SK-N-SH (cell line): ENCODE measurements at regions not wholly inside any gene's neighbourhood (a gene's known extent, or its start where the extent isn't known, plus 50 kb on each side); places are given as distances from the start of the nearest gene placed in this dataset.

Experiments used
- CTCF ChIA-PET: fragments of 300-600, 350-600 bp; formaldehyde crosslinking; extraction: SDS; loops from one replicate; lab custom pipeline; 2021; lab: Yijun Ruan, JAX
- POLR2A ChIA-PET: fragments of 350-600 bp; sonication (Branson Sonifier 250); formaldehyde crosslinking; extraction: SDS; loops from one replicate; lab custom pipeline; 2020; ENCODE audit warnings: antibody characterized with exemption, inconsistent platforms; lab: Yijun Ruan, JAX
- DNase-seq: peaks from one replicate; pipeline ENCODE4 v3.0.0; 2012
- H2AFZ ChIP-seq: fragments of 200-600 bp; sonication (generic); 2 replicates; pipeline ENCODE4 v1.8.1; 2016; ENCODE audit warnings: antibody characterized with exemption, mild to moderate bottlenecking, low read depth
- H3F3A ChIP-seq: fragments of 200-600 bp; sonication (generic); replicated peaks from 2 replicates; pipeline ENCODE3; 2016; ENCODE audit warnings: antibody characterized with exemption, mild to moderate bottlenecking; ENCODE audit not compliant: insufficient read depth
- H3K27ac ChIP-seq, 2 experiments: fragments of 200-500 bp in 1 of 2; fragments of 200-600 bp in 1 of 2; sonication (Bioruptor generic) in 1 of 2; sonication (generic), shearing (Covaris generic) in 1 of 2; 2 replicates each; pipeline versions ENCODE4 v1.5.1 to v1.6.1; 2014 to 2016; ENCODE audit warnings: low read depth in 2 of 2, inconsistent platforms in 1 of 2, low read length in 1 of 2, mild to moderate bottlenecking in 1 of 2, mixed read lengths in 1 of 2
- H3K27me3 ChIP-seq: fragments of 200-600 bp; sonication (generic), shearing (Covaris generic); 2 replicates; pipeline ENCODE4 v1.6.1; 2016; ENCODE audit warnings: mixed run types; ENCODE audit not compliant: insufficient read depth
- H3K36me3 ChIP-seq, 2 experiments: fragments of 200-500 bp in 1 of 2; fragments of 200-600 bp in 1 of 2; sonication (Bioruptor generic) in 1 of 2; sonication (generic) in 1 of 2; replicated peaks in 1 of 2; 2 replicates each; pipeline versions ENCODE3 to v1.5.1; 2014 to 2016; ENCODE audit warnings: low read length in 1 of 2, mild to moderate bottlenecking in 1 of 2; ENCODE audit not compliant: insufficient read depth in 2 of 2, control insufficient read depth in 1 of 2
- H3K4me1 ChIP-seq, 2 experiments: fragments of 200-500 bp in 1 of 2; fragments of 200-600 bp in 1 of 2; sonication (Bioruptor generic) in 1 of 2; sonication (generic), shearing (Covaris generic) in 1 of 2; 2 replicates each; pipeline versions ENCODE4 v1.5.1 to v1.6.1; 2014 to 2016; ENCODE audit warnings: low read depth in 1 of 2, low read length in 1 of 2, mixed run types in 1 of 2; ENCODE audit not compliant: insufficient read depth in 2 of 2, control insufficient read depth in 1 of 2
- H3K4me2 ChIP-seq: fragments of 200-600 bp; sonication (generic), shearing (Covaris generic); 2 replicates; pipeline ENCODE4 v1.6.1; 2017; ENCODE audit warnings: mixed run types
- H3K4me3 ChIP-seq, 2 experiments: fragments of 200-500 bp in 1 of 2; fragments of 200-600 bp in 1 of 2; sonication (Bioruptor generic) in 1 of 2; sonication (generic), shearing (Covaris generic) in 1 of 2; 2 replicates each; pipeline versions ENCODE4 v1.5.1 to v1.8.1; 2014 to 2016; ENCODE audit warnings: low read depth in 2 of 2, inconsistent platforms in 1 of 2, low read length in 1 of 2, mild to moderate bottlenecking in 1 of 2, mixed read lengths in 1 of 2, moderate library complexity in 1 of 2
- H3K79me2 ChIP-seq: fragments of 200-600 bp; sonication (generic); 2 replicates; pipeline ENCODE4 v1.8.1; 2017; ENCODE audit warnings: mild to moderate bottlenecking; ENCODE audit not compliant: insufficient read depth
- H3K9ac ChIP-seq: fragments of 200-600 bp; sonication (generic); 2 replicates; pipeline ENCODE4 v1.6.1; 2017; ENCODE audit warnings: mixed run types
- H3K9me2 ChIP-seq: fragments of 200-600 bp; sonication (generic); 2 replicates; pipeline ENCODE4 v1.6.1; 2017; ENCODE audit warnings: mixed run types
- H3K9me3 ChIP-seq: fragments of 200-600 bp; sonication (generic); 2 replicates; pipeline ENCODE4 v1.6.1; 2017; ENCODE audit warnings: mixed run types, mild to moderate bottlenecking, moderate library complexity
- H4K20me1 ChIP-seq: fragments of 200-600 bp; sonication (generic); 2 replicates; pipeline ENCODE4 v1.6.1; 2017; ENCODE audit warnings: mild to moderate bottlenecking, mixed run types; ENCODE audit not compliant: insufficient read depth
- ELF1 ChIP-seq: IDR thresholded peaks from 2 replicates; pipeline ENCODE4 v1.4.0; 2012
- EP300 ChIP-seq, 2 experiments: IDR thresholded peaks; 2 replicates each; pipeline versions ENCODE4 v1.4.0 to v1.6.1; 2012; ENCODE audit warnings: borderline replicate concordance in 1 of 2, low read depth in 1 of 2, low read length in 1 of 2
- EZH2phosphoT487 ChIP-seq: fragments of 200-600 bp; sonication (generic); IDR thresholded peaks from 2 replicates; pipeline ENCODE4 v1.6.1; 2017; ENCODE audit warnings: low read depth, mixed run types, mild to moderate bottlenecking, antibody characterized with exemption, moderate library complexity, borderline replicate concordance
- FOXJ3 ChIP-seq: sonication (generic); formaldehyde crosslinking; IDR thresholded peaks from 2 replicates; pipeline ENCODE4 v1.5.1; 2020; ENCODE audit warnings: mild to moderate bottlenecking, missing genetic modification reagents
- FOXM1 ChIP-seq: IDR thresholded peaks from 2 replicates; pipeline ENCODE4 v1.4.0; 2012; ENCODE audit warnings: low read depth, mild to moderate bottlenecking
- GABPA ChIP-seq: IDR thresholded peaks from 2 replicates; pipeline ENCODE4 v1.4.0; 2012; ENCODE audit warnings: low read depth, mild to moderate bottlenecking
- MAX ChIP-seq: IDR thresholded peaks from 2 replicates; pipeline ENCODE4 v1.4.0; 2012; ENCODE audit warnings: low read depth
- MEF2A ChIP-seq: IDR thresholded peaks from 2 replicates; pipeline ENCODE4 v1.4.0; 2012; ENCODE audit warnings: low read depth, borderline replicate concordance
- PBX3 ChIP-seq: IDR thresholded peaks from 2 replicates; pipeline ENCODE4; 2012
- POLR2AphosphoS5 ChIP-seq: IDR thresholded peaks from 2 replicates; pipeline ENCODE4 v1.6.1; 2012; ENCODE audit warnings: low read depth, low read length
- RAD21 ChIP-seq: IDR thresholded peaks from 2 replicates; pipeline ENCODE4 v1.6.1; 2012; ENCODE audit warnings: mild to moderate bottlenecking, low read length
- RFX5 ChIP-seq: IDR thresholded peaks from 2 replicates; pipeline ENCODE4 v1.6.1; 2012; ENCODE audit warnings: mild to moderate bottlenecking, improper control_type of control experiment, low read length
- SMC3 ChIP-seq: IDR thresholded peaks from 2 replicates; pipeline ENCODE4 v1.6.1; 2012; ENCODE audit warnings: low read depth, low read length, improper control_type of control experiment
- TAF1 ChIP-seq: IDR thresholded peaks from 2 replicates; pipeline ENCODE4 v1.6.1; 2012; ENCODE audit warnings: low read depth, mild to moderate bottlenecking, low read length, moderate library complexity, borderline replicate concordance
- TEAD4 ChIP-seq: IDR thresholded peaks from 2 replicates; pipeline ENCODE4 v1.4.0; 2012; ENCODE audit warnings: mild to moderate bottlenecking, borderline replicate concordance; ENCODE audit not compliant: insufficient read depth
- WGBS: methylation state at CpG from one replicate; pipeline ENCODE4 v1.1.6; 2017; ENCODE audit warnings: low lambda C conversion rate; 5-methylcytosine and 5-hydroxymethylcytosine counted together
- TF ChIP-seq, protein P1 (sequence below): IDR thresholded peaks from 2 replicates; pipeline ENCODE4 v1.4.0; 2012; ENCODE audit warnings: low read depth, borderline replicate concordance
- TF ChIP-seq, protein P2 (sequence below): fragments of 150-350 bp; IDR thresholded peaks from 2 replicates; pipeline ENCODE4 v1.6.1; 2017; ENCODE audit warnings: antibody characterized with exemption, low read length, low read depth, borderline replicate concordance

DNA sequence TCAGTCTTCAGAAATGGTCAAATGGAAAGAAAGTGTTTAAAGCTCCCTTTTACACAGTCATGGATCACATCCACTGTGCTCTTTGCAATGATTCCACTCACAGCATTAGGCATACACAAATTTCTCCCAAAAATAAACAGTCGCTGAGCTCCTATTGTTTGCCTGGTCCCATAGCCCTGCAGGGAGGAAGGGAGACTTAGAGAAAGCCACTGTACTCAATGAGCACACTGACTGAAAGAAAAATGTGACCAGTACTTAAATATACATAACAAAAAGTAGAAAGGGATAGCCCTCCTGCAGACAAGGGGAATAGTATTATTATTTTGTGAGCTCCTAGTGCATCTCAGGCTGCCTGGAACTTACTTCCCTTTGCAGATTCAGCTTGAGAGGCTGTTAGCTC is 853.2 kb downstream of the GRID1 start (continued):
- TF ChIP-seq EZH2phosphoT487 = no peak

DNA sequence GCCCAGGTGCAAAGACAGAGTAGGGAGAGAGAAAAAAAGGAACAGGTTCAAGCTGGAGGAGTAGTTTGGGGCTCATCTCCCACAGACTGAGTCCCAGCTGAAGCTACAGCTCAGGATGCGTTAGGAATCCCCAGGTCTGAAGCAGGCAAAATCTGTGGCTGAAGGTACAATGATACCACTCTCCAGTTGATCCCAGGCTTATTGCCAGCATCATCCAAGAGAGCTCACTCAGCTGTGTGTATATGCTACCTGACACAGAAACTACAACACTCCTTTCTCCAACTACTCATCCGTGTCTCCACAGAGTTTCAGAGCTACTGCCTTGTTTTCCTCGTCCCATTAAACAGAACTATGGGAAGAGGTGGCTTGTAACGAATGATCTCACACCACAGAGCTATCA is 851.3 kb downstream of the GRID1 start:
- ChIA-PET POLR2A (no interaction called here), CTCF (interaction anchor here (1.2 kb wide), 1 partner anchor 9 kb away, joined by 3 read pairs; no protein-coding TSS in a partner anchor)
- H3K9ac ChIP-seq = no peak overlapping the region
- H3K9me2 ChIP-seq = no peaks in the 10 kb centered on the region
- H3K4me1 ChIP-seq = no peaks in the 10 kb centered on the region
- no peak overlapping the region for H3K4me2 ChIP-seq
- no peaks in the 10 kb centered on the region for H3K36me3 ChIP-seq
- H3K79me2 ChIP-seq = no peaks in the 10 kb centered on the region
- H3K9me3 ChIP-seq = no peaks in the 10 kb centered on the region
- H4K20me1 ChIP-seq = no peaks in the 10 kb centered on the region
- no peak for DNase-seq
- no peak overlapping the region for H2AFZ ChIP-seq
- TF ChIP-seq MEF2A = no peak
- no peak for TF ChIP-seq TEAD4
- no peak for TF ChIP-seq RAD21
- no peak for TF ChIP-seq FOXJ3
- TF ChIP-seq SMC3 = no peak
- no peak for TF ChIP-seq EZH2phosphoT487
- no peak for TF ChIP-seq TAF1
- TF ChIP-seq ELF1 = no peak
- TF ChIP-seq EP300 (IDR thresholded peaks at IDR 0.05; ENCODE audit: borderline replicate concordance in 1 of 2, low read depth in 1 of 2, low read length in 1 of 2) = no peak
- TF ChIP-seq GABPA = no peak
- TF ChIP-seq, protein P1, sequence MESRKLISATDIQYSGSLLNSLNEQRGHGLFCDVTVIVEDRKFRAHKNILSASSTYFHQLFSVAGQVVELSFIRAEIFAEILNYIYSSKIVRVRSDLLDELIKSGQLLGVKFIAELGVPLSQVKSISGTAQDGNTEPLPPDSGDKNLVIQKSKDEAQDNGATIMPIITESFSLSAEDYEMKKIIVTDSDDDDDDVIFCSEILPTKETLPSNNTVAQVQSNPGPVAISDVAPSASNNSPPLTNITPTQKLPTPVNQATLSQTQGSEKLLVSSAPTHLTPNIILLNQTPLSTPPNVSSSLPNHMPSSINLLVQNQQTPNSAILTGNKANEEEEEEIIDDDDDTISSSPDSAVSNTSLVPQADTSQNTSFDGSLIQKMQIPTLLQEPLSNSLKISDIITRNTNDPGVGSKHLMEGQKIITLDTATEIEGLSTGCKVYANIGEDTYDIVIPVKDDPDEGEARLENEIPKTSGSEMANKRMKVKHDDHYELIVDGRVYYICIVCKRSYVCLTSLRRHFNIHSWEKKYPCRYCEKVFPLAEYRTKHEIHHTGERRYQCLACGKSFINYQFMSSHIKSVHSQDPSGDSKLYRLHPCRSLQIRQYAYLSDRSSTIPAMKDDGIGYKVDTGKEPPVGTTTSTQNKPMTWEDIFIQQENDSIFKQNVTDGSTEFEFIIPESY = no peak
- TF ChIP-seq FOXM1 = no peak
- no peak for TF ChIP-seq MAX
- TF ChIP-seq PBX3 = no peak
- no peak for TF ChIP-seq POLR2AphosphoS5
- no peak for TF ChIP-seq RFX5
- TF ChIP-seq, protein P2, sequence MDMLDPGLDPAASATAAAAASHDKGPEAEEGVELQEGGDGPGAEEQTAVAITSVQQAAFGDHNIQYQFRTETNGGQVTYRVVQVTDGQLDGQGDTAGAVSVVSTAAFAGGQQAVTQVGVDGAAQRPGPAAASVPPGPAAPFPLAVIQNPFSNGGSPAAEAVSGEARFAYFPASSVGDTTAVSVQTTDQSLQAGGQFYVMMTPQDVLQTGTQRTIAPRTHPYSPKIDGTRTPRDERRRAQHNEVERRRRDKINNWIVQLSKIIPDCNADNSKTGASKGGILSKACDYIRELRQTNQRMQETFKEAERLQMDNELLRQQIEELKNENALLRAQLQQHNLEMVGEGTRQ = no peak
- WGBS = 23% methylated on average over 4 of the region's 4 CpGs
- no peak overlapping the region for H3K4me3 ChIP-seq
- no peaks in the 10 kb centered on the region for H3F3A ChIP-seq
- H3K27me3 ChIP-seq = no peaks in the 10 kb centered on the region
- no peak overlapping the region for H3K27ac ChIP-seq
